ENCODE measurements at regions not wholly inside any gene's neighbourhood (a gene's known extent, or its start where the extent isn't known, plus 50 kb on each side); places are given as distances from the start of the nearest gene placed in this dataset.

DNA sequence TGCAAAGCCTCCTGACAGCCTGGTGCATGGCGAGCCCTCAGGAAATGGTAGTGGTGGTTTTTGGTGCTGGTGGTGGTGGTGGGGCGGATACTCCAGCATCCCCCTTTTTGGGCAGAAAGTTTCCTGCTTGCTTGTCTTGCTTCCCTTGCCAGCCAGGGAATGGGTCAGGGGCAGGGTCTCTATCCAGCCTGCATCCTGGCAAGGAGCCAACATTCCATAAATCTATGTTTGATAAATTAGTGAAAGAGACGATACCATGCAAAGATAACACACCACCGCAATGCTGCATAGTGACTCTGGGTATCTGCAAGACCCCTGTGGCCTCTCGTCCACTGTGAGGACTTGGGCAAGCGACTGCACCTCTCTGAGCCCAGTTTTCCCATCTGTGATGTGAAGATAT, 246.2 kb downstream of the LRFN2 start:
- no peaks in the 10 kb centered on the region for H3K36me3 ChIP-seq
- no peaks in the 10 kb centered on the region for H3K27me3 ChIP-seq
- DNase-seq (no peak), ATAC-seq (no peak)
- no peaks in the 10 kb centered on the region for H3K9me3 ChIP-seq
- H3K4me1 ChIP-seq: no peaks in the 10 kb centered on the region
- TF ChIP-seq, protein P1, sequence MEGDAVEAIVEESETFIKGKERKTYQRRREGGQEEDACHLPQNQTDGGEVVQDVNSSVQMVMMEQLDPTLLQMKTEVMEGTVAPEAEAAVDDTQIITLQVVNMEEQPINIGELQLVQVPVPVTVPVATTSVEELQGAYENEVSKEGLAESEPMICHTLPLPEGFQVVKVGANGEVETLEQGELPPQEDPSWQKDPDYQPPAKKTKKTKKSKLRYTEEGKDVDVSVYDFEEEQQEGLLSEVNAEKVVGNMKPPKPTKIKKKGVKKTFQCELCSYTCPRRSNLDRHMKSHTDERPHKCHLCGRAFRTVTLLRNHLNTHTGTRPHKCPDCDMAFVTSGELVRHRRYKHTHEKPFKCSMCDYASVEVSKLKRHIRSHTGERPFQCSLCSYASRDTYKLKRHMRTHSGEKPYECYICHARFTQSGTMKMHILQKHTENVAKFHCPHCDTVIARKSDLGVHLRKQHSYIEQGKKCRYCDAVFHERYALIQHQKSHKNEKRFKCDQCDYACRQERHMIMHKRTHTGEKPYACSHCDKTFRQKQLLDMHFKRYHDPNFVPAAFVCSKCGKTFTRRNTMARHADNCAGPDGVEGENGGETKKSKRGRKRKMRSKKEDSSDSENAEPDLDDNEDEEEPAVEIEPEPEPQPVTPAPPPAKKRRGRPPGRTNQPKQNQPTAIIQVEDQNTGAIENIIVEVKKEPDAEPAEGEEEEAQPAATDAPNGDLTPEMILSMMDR (IDR thresholded peaks at IDR 0.05): no peak
- no peak overlapping the region for H3K27ac ChIP-seq
- H3K4me3 ChIP-seq: no peak overlapping the region
- intact Hi-C loops (cut with DNase I): no loop called here

DNA sequence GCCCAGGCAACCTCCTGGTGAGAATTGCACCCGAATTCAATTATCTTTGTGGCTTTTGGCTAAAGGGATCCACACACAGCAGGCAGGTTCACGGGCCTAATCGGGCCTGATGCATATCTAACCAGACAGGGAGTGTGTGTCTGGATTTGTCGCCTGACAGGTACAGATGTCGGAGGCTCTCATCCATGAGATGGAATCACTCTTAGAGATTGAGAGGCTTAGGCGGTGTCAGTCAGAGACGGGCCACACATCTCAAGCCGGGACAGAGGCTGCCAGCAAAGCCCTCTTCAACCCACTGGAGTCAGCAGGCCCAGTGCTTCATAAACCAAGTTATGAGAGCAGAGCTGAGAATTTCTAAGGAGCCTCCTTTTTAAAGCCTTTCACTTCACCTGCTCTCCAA, 247.0 kb downstream of the LRFN2 start:
- ATAC-seq (no peak), DNase-seq (no peak)
- H3K4me1 ChIP-seq: no peaks in the 10 kb centered on the region
- TF ChIP-seq, protein P1 (IDR thresholded peaks at IDR 0.05): no peak
- H3K36me3 ChIP-seq: no peaks in the 10 kb centered on the region
- intact Hi-C loops (cut with DNase I): no loop called here
- H3K27ac ChIP-seq: no peak overlapping the region
- no peaks in the 10 kb centered on the region for H3K9me3 ChIP-seq
- H3K4me3 ChIP-seq: no peak overlapping the region
- no peaks in the 10 kb centered on the region for H3K27me3 ChIP-seq

DNA sequence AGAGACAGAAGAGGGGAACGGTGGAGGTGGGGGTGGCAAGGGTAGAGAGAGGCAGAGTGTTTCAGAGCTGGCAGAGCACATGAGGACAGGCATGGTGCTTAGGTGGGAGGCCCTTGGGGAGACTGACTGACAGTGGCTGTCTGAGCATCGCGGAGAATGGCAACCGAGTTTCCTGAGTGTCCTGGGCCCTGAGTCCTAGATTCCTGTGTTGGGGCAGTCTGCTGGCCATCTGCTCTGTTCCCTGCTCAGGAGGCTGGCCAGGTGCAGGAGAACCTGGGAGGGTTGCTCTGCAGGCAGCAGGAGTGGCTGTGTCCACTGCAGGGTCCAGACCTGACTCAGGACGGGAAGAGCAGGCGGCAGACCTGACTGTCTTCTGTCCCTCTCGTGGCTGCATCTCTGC, 248.9 kb downstream of the LRFN2 start:
- Histone ChIP-seq H3K4me3 (no peak overlapping the region), H3K36me3 (no peaks in the 10 kb centered on the region), H3K9me3 (no peaks in the 10 kb centered on the region), H3K4me1 (no peaks in the 10 kb centered on the region), H3K27ac (no peak overlapping the region), H3K27me3 (peaks cover 11% of the 10 kb centered on the region)
- intact Hi-C loops (cut with DNase I): no loop called here
- TF ChIP-seq, protein P1 (IDR thresholded peaks at IDR 0.05): no peak
- DNase-seq: no peak
- ATAC-seq: no peak

DNA sequence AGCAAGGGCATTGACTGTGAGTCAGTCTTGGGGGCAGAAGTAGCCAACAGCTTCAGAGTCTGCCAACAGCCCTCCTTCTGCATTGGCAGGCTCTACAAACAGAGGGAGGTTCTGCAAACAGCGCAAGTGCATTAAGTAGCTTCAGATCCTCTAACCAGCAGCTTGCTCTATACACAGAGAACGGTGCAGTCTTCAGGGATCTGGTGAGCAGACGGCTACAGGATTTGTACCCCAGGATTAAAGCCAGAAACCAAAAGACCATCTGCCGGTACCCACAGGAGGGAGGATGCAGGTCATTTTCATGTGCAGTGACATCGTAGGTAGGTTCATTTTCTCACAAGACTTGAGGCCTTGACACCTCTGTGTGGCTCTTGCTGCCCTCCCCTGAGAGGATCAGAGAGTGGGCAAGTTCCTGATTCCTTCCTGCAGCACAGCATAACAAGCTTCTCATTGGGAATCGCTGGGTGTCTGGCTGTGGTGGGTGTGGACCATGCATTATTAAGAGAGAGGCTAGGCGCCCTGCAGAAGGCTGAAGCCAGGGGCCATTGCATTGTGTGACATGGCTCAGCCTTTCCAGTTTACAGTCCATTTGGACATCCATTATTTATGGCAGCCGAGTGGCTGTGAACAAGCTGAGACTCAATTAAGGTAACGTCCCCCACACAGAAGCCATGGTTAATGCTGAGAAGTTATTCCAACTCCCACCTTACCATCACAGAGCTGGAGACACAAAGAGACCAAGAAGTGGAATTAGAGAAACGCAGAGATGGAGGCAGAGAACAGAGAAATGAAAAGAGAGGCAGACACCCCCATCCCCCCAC, 250.0 kb downstream of the LRFN2 start:
- no peak for ATAC-seq
- TF ChIP-seq, protein P1 (IDR thresholded peaks at IDR 0.05): no peak
- no peaks in the 10 kb centered on the region for H3K4me1 ChIP-seq
- intact Hi-C loops (cut with DNase I): no loop called here
- H3K36me3 ChIP-seq: no peaks in the 10 kb centered on the region
- no peak overlapping the region for H3K4me3 ChIP-seq
- H3K27ac ChIP-seq: no peak overlapping the region
- no peak for DNase-seq
- H3K27me3 ChIP-seq: peaks cover 17% of the 10 kb centered on the region
- H3K9me3 ChIP-seq: no peaks in the 10 kb centered on the region

DNA sequence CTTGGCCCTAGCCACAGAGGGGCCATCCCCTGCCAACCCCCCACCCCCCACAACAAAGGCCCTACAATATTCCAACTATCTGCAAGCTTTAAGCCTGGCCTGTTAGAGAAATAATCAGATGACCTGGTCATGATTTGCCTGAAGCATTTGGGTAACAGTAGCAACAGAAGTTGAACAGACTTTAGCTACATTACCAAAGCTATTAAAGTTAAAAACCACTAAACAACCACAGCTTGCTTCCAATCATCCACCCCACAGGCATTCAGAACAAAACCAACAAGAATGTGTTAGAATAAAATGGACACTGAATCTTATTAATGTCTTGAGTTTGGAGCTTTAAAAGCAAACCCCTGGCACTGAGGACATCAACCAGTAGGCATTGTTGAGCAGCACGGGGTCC, 250.9 kb downstream of the LRFN2 start:
- Histone ChIP-seq H3K36me3 (no peaks in the 10 kb centered on the region), H3K4me1 (no peaks in the 10 kb centered on the region), H3K27me3 (peaks cover 22% of the 10 kb centered on the region), H3K27ac (no peak overlapping the region), H3K4me3 (no peak overlapping the region), H3K9me3 (no peaks in the 10 kb centered on the region)
- TF ChIP-seq, protein P1 (IDR thresholded peaks at IDR 0.05): no peak
- intact Hi-C loops (cut with DNase I): no loop called here
- ATAC-seq (no peak), DNase-seq (no peak)
